Coronary artery (tissue), 2 donors: ENCODE measurements at regions not wholly inside any gene's neighbourhood (a gene's known extent, or its start where the extent isn't known, plus 50 kb on each side); places are given as distances from the start of the nearest gene placed in this dataset.
A peak's percentile ranks its signal among the peaks of the same experiment; 100 is the strongest.

Experiments
- DNase-seq: peaks from one replicate; pipeline ENCODE4 v3.0.0-alpha.2; 2017; ENCODE audit warnings: low spot score
- H3K27ac ChIP-seq, 2 donors: fragments of 200-600 bp; sonication (generic); one replicate each; pipeline ENCODE4 v1.5.1; 2016 to 2019
- H3K4me3 ChIP-seq: fragments of 200-600 bp; sonication (generic); 2 replicates; pipeline ENCODE4 v1.5.1; 2016; ENCODE audit warnings: mild to moderate bottlenecking, moderate library complexity
- TF ChIP-seq, protein P1 (sequence below): fragments of 200-600 bp; sonication (generic); IDR thresholded peaks from one replicate; pipeline ENCODE4 v1.5.1; 2019; ENCODE audit warnings: antibody characterized with exemption

DNA sequence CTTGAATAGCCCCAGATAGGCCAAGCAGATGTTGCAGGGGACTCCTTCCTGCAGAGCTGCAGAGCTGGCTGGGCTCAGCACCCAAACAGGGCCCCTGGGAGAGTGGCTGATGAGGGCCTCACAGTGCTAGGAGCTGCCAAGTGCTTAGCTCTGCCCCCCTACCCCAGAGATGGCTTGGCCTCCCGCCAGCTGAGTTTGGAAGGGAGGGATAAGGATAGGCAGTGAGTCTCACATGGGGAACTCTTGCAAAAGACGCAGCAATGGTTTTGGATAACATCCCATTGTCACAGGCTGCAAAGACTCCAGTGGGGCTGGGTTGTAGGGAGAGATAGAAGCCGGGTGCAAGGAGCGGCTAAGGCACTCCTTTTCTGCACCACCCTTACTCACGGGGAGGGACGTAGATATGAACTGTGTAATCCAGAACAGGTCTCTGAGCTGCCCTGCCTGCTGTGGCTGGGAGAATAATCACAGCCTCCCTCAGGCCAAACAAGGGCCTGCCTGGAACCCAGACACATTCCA is 52.9 kb upstream of the MAF start:
- TF ChIP-seq, protein P1, sequence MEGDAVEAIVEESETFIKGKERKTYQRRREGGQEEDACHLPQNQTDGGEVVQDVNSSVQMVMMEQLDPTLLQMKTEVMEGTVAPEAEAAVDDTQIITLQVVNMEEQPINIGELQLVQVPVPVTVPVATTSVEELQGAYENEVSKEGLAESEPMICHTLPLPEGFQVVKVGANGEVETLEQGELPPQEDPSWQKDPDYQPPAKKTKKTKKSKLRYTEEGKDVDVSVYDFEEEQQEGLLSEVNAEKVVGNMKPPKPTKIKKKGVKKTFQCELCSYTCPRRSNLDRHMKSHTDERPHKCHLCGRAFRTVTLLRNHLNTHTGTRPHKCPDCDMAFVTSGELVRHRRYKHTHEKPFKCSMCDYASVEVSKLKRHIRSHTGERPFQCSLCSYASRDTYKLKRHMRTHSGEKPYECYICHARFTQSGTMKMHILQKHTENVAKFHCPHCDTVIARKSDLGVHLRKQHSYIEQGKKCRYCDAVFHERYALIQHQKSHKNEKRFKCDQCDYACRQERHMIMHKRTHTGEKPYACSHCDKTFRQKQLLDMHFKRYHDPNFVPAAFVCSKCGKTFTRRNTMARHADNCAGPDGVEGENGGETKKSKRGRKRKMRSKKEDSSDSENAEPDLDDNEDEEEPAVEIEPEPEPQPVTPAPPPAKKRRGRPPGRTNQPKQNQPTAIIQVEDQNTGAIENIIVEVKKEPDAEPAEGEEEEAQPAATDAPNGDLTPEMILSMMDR, result no peak
- H3K27ac ChIP-seq, result no peak overlapping the region
- DNase-seq, result no peak
- no peak overlapping the region for H3K4me3 ChIP-seq

DNA sequence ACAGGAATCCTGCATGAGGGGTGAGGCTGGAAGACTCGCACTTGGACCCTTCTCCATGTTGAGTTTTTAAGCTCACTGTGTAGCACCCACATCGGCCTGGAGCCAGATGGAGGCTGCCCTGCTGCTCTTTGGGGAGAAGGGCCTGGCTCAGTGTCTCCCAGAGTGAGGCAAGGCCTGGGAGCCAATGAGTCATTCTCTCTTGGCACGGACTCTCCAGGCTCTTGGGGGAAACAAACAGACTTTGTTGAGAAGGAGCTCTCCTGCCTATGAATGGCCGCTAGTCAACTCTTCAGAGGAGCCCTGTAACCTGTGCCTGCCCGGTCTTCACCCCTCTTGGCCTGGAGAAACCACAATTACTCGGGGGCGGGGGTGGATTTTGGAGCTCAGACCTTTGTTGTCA is 50.8 kb upstream of the MAF start:
- DNase-seq, result peak; percentile 75
- Histone ChIP-seq H3K27ac (no peak overlapping the region), H3K4me3 (no peak overlapping the region)
- TF ChIP-seq, protein P1, result no peak
